HG02938 (cell line): ENCODE measurements at regions not wholly inside any gene's neighbourhood (a gene's known extent, or its start where the extent isn't known, plus 50 kb on each side); places are given as distances from the start of the nearest gene placed in this dataset.
"Not testable (repeated sequence)": the region's sequence is repeated elsewhere in the genome, so short reads cannot be mapped to it uniquely, and the experiment has no call there.

Experiments used
- ATAC-seq: cut with Tn5 transposase; IDR thresholded peaks from one replicate; pipeline ENCODE4 v1.9.1; 2021; ENCODE audit warnings: mild to moderate bottlenecking, moderate library complexity; ENCODE audit not compliant: unreplicated experiment

DNA sequence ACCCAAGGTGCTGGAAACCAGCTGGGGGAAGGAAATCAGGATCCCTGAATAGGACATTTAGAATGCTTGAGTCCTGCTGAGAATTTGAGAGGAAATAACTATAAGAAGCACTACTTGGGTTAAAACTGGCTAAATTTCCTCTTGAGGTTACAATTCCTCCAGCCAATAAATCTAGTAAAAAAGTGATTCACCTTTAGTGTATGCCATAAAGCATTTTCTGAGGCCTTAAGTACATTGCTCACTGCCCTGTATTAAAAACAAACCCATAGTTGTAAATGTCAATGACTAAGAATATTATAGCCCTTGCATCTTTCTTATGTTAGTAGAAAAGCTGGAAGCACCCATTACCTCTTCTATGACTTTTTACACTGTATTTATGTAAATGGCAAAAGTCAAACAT is 634.7 kb upstream of the ARRDC3 start:
- ATAC-seq, result no peak

GRCh38 chr5:92011845-92012244 is 628.7 kb upstream of the ARRDC3 start:
- not testable (repeated sequence) for ATAC-seq

GRCh38 chr5:92003806-92004205 is 620.7 kb upstream of the ARRDC3 start:
- no peak for ATAC-seq

GRCh38 chr5:92002721-92003274 is 619.7 kb upstream of the ARRDC3 start:
- ATAC-seq, result no peak

DNA sequence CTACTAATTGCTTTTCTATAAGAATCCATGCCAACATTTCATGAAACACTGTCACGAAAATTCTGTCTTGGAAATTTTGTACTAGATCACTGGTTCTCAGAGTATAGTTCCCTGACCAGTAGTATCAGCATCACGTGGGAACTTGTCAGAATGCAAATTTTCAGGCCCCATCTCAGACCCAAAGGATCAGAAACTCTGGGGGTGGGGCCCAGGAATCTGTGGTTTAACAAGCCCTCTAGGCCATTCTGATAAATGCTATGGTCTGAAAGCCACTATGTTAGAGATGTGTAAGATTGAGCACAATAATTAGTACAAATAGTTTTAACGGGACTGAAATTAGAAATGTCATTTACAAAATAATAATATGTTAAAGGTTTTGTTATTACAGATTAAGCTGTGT is 615.7 kb upstream of the ARRDC3 start:
- no peak for ATAC-seq

DNA sequence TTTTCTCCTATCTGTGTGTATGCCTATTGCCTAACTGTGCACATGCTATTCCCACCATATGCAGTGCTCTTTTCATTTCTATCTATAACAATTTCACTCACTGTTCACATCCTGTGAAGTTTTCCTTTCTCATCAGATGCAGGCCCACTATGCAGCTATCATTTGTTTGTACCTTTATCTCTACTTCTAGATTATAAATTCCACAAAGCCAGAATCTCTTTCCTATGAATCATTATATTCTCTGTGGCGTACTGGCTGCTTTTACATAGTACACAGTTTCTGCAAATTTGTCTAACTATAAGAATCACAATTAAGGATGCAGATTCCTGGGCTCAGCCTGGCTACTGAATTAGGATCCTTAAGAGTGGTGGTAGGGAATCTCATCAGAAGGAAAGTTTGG is 600.8 kb upstream of the ARRDC3 start:
- no peak for ATAC-seq

GRCh38 chr5:91978221-91978882 is 595.2 kb upstream of the ARRDC3 start:
- ATAC-seq, result no peak

GRCh38 chr5:91977579-91977978 is 594.5 kb upstream of the ARRDC3 start:
- no peak for ATAC-seq

- no peak for ATAC-seq
These were observed 593.3 kb upstream of the ARRDC3 start for GRCh38 chr5:91976451-91976850.

DNA sequence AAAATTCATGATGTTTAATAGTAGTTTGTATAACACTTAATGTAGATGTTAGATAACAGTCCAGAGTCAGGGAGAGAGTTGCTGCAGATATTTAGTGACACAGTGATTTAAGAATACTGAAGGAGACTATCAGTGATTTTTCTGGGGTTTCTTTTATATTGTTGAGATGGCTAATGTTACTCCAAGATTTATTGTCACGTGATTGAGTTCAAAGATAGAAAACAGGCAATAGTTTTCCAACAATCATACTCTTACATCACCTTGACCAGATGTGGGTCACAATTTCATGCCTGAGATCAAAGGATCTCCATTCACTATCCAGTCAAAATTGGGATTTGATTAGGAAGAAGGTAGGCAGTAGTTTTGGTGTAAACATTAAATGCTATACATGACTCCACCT is 580.0 kb upstream of the ARRDC3 start:
- no peak for ATAC-seq

GRCh38 chr5:91957666-91958065 is 574.5 kb upstream of the ARRDC3 start:
- no peak for ATAC-seq

- ATAC-seq, result no peak
These were observed 573.6 kb upstream of the ARRDC3 start for GRCh38 chr5:91956738-91957137.

DNA sequence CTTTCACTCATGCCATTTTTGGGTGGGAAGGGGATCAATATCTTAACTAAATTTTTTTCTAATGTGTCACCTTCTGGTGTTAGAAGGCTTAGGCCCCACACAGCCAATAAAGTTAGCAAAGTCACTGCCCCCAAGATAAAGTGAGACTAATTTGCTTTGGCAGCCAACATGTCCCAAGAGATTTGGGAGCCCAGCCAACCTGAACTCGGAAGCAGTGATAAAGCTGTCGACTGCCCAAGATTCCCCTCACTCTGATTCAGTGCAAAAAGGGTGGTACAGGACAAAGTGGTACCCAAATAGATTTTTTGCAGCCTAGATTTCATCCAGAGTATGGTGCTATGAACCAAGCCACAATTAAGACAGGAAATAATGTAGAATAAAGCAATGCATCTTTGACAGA is 572.5 kb upstream of the ARRDC3 start:
- ATAC-seq, result no peak

GRCh38 chr5:91954136-91954535 is 571.0 kb upstream of the ARRDC3 start:
- no peak for ATAC-seq

DNA sequence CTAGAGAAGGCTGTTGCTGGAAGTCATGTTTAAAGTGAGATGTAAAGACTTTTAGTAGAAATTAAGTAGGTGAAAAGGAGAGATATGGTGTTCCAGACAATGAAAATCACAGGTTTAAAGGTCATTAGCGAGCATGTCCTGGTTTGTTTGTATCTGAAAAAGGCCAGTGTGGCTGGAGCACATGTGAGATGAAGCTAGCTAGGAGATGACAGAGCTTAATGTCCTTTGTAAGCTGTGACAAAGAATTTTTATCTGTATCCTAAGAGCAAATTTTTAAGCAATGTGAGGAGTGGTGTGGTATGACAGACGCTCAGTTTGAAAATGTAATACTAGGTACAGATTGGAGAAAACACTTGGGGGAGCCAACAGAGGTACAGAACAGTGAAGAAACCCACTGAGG is 567.2 kb upstream of the ARRDC3 start:
- no peak for ATAC-seq

DNA sequence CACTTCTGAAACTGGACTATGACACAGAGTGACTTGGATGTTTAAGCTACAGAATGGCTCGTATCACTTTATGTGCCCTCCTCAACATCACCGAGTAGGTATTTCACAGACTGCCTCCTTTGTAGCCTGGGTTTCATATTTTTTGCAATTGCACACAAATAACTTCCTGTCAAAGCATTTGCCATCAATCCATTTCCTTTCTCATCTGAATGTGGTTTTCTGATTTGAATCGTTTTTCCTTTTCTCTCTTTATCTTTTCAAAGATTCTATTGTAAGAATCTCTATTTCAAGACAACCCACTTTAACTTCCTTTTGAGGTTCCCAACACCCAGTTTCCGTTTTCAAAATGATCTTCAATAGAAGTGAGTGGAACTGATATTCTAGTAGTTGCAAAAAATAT is 563.8 kb upstream of the ARRDC3 start:
- ATAC-seq, result no peak

GRCh38 chr5:91941588-91941987 is 558.5 kb upstream of the ARRDC3 start:
- no peak for ATAC-seq

GRCh38 chr5:91938441-91938840 is 555.3 kb upstream of the ARRDC3 start:
- ATAC-seq, result no peak

DNA sequence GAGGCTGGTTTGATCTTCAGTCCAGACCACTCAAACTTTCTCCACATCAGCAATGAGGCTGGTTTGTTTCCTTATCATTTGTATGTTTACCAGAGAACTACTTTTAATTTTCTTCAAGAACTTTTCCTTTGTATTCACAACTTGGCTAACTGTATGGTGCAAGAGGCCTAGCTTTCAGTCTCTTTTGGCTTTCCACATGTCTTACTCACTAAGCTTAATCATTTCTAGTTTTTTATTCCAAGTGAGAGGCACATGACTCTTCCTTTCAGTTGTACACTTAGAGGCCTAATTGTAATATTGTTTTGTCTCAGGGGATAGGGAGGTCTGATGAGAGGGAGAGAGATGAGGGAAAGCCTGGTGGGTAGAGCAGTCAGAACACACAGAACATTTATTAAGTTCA is 554.0 kb upstream of the ARRDC3 start:
- ATAC-seq, result no peak

- ATAC-seq, result no peak
These were observed 546.4 kb upstream of the ARRDC3 start for GRCh38 chr5:91929522-91929817.

DNA sequence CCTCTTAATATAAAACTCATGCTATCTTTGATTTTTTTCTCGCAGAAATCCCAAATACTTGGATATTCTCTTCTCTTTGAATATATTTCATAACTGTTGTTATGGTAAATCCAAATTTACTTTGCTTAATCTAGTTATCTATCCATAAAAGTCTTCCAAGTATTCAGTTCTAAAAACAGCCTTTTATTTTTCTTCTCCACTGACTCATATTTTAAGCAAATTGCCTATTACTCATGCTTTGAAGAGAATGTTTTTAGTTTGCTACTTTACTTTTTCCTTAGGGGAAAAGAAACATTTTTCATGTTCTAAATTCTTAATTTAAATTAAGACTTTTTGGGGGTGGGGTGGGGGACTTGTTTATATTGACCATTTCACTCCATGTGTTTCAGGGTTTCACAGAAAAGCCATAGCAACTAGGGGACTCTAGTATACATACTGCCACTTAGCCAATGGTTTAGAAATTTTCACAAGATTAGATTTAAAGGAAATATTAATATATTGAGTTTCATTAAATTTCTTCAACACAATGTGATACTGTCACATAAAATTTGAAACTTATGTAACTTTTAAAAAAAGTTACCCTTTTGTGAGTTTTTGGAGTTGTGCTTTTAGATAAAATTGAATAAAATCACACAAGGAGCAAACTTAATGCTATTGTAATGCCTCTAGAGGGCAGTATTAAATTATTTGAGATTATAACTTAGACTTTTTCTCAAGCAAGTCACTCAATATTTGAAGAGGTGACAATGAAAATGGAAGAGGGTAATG is 545.8 kb upstream of the ARRDC3 start:
- ATAC-seq, result peak; percentile 51

DNA sequence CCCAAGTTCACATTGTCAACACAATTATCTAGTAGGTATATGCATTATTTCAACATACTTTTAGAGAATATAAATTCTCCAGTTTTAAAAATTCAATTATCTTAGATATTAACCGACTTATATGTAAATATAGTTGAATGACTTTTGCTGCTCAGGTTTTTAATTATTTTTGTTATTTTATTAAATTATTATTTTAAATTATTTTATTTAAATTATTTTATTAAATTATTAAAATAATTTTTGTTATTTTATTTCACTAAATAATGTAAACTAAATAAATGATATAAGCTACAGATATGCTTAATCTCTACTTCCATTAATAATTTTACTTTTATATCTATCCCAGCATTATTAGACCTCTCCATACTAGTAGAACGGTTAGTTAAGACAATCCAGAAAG is 544.3 kb upstream of the ARRDC3 start:
- ATAC-seq, result no peak

DNA sequence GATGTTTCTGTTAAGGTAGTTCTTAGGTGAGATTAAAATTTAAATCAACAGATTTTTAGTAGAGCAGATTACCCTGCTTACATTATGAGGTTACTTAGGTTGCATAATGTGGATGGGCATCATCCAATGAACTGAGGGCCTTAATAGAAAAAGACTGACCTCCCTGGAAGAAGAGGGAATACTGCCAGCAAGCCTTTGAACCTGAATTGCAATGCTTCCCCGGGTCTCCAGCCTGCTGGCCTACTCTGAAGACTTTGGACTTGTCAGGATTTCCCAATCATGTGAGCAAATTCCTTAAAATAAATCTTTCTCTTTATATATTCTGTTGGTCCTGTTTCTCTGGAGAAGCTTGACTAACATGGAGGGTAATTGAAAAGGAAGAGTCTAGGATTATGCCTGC is 542.1 kb upstream of the ARRDC3 start:
- ATAC-seq, result no peak
